ENCODE measurements at regions not wholly inside any gene's neighbourhood (a gene's known extent, or its start where the extent isn't known, plus 50 kb on each side); places are given as distances from the start of the nearest gene placed in this dataset.

DNA sequence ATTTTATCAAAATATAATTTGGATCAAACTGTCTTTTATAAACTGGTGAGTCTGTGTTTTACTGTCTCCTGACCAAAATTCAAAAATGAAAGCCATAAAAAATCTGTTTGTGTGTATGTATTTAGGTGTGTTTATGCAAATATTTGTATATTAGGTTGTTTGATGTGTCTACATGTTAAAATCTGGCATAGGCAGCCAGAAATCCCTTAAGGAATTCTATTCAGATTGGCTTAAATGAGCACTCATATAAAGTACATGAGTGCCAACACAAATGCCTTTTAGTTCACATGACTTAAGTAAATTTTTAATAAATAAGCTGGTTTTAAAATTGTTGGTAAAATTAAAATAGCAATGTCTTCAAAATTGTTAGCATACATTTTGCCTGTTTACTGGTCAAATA lies 133.3 kb upstream of the GUCY1A2 start:
- no peak overlapping the region for H3K27ac ChIP-seq (ENCODE audit: low read depth, low read length)
- H3K27me3 ChIP-seq (ENCODE audit: control insufficient read depth, insufficient read depth, low read length, poor library complexity, severe bottlenecking) = no peaks in the 10 kb centered on the region
- TF ChIP-seq, protein P1, sequence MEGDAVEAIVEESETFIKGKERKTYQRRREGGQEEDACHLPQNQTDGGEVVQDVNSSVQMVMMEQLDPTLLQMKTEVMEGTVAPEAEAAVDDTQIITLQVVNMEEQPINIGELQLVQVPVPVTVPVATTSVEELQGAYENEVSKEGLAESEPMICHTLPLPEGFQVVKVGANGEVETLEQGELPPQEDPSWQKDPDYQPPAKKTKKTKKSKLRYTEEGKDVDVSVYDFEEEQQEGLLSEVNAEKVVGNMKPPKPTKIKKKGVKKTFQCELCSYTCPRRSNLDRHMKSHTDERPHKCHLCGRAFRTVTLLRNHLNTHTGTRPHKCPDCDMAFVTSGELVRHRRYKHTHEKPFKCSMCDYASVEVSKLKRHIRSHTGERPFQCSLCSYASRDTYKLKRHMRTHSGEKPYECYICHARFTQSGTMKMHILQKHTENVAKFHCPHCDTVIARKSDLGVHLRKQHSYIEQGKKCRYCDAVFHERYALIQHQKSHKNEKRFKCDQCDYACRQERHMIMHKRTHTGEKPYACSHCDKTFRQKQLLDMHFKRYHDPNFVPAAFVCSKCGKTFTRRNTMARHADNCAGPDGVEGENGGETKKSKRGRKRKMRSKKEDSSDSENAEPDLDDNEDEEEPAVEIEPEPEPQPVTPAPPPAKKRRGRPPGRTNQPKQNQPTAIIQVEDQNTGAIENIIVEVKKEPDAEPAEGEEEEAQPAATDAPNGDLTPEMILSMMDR (conservative IDR thresholded peaks at IDR 0.05) = no peak
- no peaks in the 10 kb centered on the region for H3K9me3 Mint-ChIP-seq
- H3K36me3 ChIP-seq (ENCODE audit: control insufficient read depth, insufficient read depth, low read length) = no peaks in the 10 kb centered on the region
- H3K27ac Mint-ChIP-seq = no peak overlapping the region
- H3K27me3 Mint-ChIP-seq (ENCODE audit: insufficient read depth) = no peaks in the 10 kb centered on the region
- peaks cover 7% of the 10 kb centered on the region for H3K9me3 ChIP-seq (ENCODE audit: control insufficient read depth, low read length)
- peaks cover under 1% of the 10 kb centered on the region for H3K4me1 Mint-ChIP-seq
- H3K36me3 Mint-ChIP-seq (ENCODE audit: low read depth) = no peaks in the 10 kb centered on the region
- H3K9ac ChIP-seq (ENCODE audit: extremely low read depth, low read length, poor library complexity, severe bottlenecking) = no peak overlapping the region
- no peak for DNase-seq
- H3K4me1 ChIP-seq (ENCODE audit: control insufficient read depth, insufficient read depth, low read length) = no peaks in the 10 kb centered on the region
- no peak overlapping the region for H3K4me3 Mint-ChIP-seq
- H3K4me3 ChIP-seq (ENCODE audit: low read length) = no peak overlapping the region

DNA sequence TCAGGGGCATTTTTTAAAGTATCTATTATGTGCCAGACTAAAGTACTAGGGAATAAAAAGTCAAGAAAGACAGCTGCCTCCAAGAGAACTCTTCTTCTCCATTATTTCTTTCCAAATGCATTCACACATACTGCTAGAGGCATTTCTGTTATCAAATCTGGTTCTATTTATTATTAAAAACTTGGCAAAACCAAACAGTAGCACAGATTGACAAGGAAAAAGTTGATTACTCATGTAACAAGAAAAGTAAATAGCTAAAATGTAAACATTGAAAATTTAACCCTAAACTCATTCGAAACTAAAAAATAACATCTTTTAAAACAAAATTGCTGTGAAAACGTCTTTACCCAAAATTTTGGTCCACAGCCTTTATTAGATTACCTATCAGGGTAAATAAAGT lies 132.9 kb upstream of the GUCY1A2 start:
- H3K4me1 ChIP-seq (ENCODE audit: control insufficient read depth, insufficient read depth, low read length) = no peaks in the 10 kb centered on the region
- no peak overlapping the region for H3K4me3 Mint-ChIP-seq
- no peak overlapping the region for H3K9ac ChIP-seq (ENCODE audit: extremely low read depth, low read length, poor library complexity, severe bottlenecking)
- H3K36me3 ChIP-seq (ENCODE audit: control insufficient read depth, insufficient read depth, low read length) = no peaks in the 10 kb centered on the region
- no peak overlapping the region for H3K4me3 ChIP-seq (ENCODE audit: low read length)
- H3K27ac Mint-ChIP-seq = no peak overlapping the region
- WGBS, 2 experiments (ENCODE audit: insufficient coverage in 1 of 2, insufficient read length in 1 of 2) = 80 to 90% methylated on average over 1 to 2 of the region's 2 CpGs
- no peaks in the 10 kb centered on the region for H3K27me3 Mint-ChIP-seq (ENCODE audit: insufficient read depth)
- H3K9me3 Mint-ChIP-seq = no peaks in the 10 kb centered on the region
- TF ChIP-seq, protein P1 (conservative IDR thresholded peaks at IDR 0.05) = no peak
- H3K9me3 ChIP-seq (ENCODE audit: control insufficient read depth, low read length) = peaks cover 7% of the 10 kb centered on the region
- no peaks in the 10 kb centered on the region for H3K27me3 ChIP-seq (ENCODE audit: control insufficient read depth, insufficient read depth, low read length, poor library complexity, severe bottlenecking)
- no peak for DNase-seq
- no peaks in the 10 kb centered on the region for H3K4me1 Mint-ChIP-seq
- no peak overlapping the region for H3K27ac ChIP-seq (ENCODE audit: low read depth, low read length)
- H3K36me3 Mint-ChIP-seq (ENCODE audit: low read depth) = no peaks in the 10 kb centered on the region

DNA sequence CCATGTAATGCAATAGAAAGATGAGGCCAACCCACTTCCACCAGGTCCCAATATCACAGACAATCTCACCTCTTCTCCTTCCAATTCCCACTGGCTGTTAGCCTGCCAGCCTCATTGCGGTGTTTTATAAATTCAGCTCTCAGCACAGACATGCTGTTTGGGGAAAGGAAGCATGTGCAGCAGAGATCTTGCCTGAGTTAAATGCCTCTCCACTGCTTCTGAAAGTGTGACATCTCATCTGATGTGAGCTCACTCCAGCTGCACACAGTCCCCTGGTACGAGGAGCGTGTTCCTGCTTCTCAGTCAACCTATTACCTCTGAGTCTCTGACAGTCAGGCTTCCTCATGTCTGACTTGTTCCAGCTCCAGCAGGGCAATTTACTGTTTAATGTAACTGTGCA lies 122.7 kb upstream of the GUCY1A2 start:
- Mint-ChIP-seq H3K27ac (no peak overlapping the region), H3K27me3 (ENCODE audit: insufficient read depth) (no peaks in the 10 kb centered on the region), H3K36me3 (ENCODE audit: low read depth) (no peaks in the 10 kb centered on the region), H3K4me3 (no peak overlapping the region), H3K9me3 (peaks cover 2% of the 10 kb centered on the region), H3K4me1 (no peaks in the 10 kb centered on the region)
- no peak overlapping the region for H3K4me3 ChIP-seq (ENCODE audit: low read length)
- no peak overlapping the region for H3K27ac ChIP-seq (ENCODE audit: low read depth, low read length)
- no peak overlapping the region for H3K9ac ChIP-seq (ENCODE audit: extremely low read depth, low read length, poor library complexity, severe bottlenecking)
- H3K36me3 ChIP-seq (ENCODE audit: control insufficient read depth, insufficient read depth, low read length) = no peaks in the 10 kb centered on the region
- H3K27me3 ChIP-seq (ENCODE audit: control insufficient read depth, insufficient read depth, low read length, poor library complexity, severe bottlenecking) = no peaks in the 10 kb centered on the region
- WGBS, 2 experiments (ENCODE audit: insufficient coverage in 1 of 2, insufficient read length in 1 of 2) = 92 to 93% methylated on average over 2 to 3 of the region's 3 CpGs
- H3K9me3 ChIP-seq (ENCODE audit: control insufficient read depth, low read length) = no peaks in the 10 kb centered on the region
- TF ChIP-seq, protein P1 (conservative IDR thresholded peaks at IDR 0.05) = no peak
- no peaks in the 10 kb centered on the region for H3K4me1 ChIP-seq (ENCODE audit: control insufficient read depth, insufficient read depth, low read length)
- DNase-seq = no peak

Data from endodermal cell (in vitro differentiated cells).